ENCODE measurements at regions not wholly inside any gene's neighbourhood (a gene's known extent, or its start where the extent isn't known, plus 50 kb on each side); places are given as distances from the start of the nearest gene placed in this dataset.
"Not testable (repeated sequence)": the region's sequence is repeated elsewhere in the genome, so short reads cannot be mapped to it uniquely, and the experiment has no call there.

DNA sequence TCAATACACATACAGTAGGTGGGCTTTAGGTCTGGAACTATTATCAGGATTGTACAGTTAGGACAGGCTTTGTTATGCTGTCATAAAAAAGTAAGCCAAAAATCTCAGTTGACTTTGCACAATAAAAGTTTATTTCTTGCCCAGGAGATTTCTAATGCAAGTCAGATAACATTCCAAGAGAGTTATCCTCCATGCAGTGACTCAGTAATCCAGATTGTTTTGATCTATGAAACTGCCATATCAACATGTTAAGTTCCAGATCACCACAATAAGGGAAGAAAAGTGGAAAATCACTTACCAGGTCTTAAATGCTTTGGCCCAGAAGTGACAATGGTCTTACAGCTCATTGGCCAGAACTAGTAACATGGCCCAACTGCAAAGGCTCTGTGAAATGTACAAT is 636.2 kb upstream of the KLF12 start:
- no peak for DNase-seq

DNA sequence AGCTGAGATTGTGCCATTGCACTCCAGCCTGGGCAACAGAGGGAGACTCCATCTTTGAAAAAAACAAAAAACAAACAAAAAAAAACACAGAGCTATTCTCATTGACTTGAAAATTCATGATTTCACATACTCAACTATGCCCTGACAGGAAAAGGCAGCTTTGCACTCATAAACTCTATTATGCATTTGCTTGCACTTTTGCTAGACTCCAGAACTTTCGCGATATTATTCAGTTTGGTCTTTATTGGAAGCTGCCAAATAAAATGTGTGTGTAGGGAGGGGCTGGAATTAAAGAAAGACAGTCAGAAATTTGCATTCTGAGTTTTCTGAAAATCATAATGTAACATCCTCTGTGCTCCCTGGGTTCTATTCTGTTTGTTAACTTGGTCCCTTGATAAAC is 635.1 kb upstream of the KLF12 start:
- no peak for DNase-seq

DNA sequence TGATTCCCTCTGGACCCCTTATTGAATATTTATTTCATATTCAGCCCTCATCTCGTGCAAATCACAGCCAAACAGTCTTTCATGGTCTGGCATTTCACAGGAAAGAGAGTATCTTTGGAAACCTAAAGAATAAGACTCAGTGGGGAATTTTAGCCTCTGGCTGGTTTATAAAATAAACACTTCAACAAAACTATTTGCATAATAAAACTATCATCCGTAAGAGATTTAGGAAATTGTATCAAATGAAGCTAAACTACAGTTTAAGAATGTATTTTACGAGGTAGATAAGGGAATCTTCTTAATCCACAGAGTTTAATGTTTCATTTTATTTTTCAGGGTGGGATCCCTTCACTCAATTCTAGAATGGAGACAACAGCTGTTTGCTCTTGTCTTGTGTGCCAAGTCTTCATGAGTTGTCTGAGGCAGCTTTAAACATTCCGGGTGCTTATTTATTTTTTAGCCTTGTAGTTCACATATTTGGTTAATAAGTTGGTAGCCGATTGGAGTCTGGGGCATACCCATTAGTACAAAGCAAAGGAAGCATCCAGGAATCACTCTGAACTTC is 634.4 kb upstream of the KLF12 start:
- peak; percentile 16 for DNase-seq

DNA sequence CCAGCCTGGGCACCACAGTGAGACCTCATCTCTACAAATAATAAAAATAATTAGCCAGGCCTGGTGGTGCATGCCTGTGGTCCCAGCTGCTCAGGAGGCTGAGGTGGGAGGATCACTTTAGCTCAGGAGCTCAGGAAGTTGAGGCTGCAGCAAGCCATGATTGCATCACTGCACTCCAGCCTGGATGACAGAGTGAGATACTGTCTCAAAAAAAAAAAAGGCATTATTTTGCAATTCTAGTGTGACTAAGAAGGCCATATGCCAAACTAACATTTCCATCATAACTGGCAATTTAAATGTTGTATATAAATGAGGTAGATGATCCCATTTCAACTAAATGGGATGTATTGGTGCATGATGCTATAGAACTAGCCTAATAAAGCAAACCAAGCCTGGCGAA is 632.8 kb upstream of the KLF12 start:
- DNase-seq: no peak

DNA sequence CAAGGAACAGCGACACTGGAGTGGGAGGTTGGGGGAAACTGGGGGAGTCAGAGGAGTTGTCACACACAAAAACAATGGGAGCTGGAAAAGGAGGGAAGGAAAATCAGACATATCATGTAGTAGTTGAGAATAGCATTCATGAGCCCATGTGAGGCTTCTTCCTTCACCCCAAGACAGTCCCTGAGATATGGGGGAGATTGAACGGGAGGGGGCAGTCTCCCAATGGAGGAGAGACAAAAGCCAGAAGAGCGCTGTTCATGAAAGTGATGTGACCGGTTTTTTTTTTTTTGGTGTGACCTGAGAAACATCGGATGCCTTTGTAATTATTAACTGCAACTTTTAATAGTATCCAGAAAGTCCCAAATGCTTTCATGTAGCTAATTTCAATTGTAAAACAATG is 631.8 kb upstream of the KLF12 start:
- DNase-seq: no peak

DNA sequence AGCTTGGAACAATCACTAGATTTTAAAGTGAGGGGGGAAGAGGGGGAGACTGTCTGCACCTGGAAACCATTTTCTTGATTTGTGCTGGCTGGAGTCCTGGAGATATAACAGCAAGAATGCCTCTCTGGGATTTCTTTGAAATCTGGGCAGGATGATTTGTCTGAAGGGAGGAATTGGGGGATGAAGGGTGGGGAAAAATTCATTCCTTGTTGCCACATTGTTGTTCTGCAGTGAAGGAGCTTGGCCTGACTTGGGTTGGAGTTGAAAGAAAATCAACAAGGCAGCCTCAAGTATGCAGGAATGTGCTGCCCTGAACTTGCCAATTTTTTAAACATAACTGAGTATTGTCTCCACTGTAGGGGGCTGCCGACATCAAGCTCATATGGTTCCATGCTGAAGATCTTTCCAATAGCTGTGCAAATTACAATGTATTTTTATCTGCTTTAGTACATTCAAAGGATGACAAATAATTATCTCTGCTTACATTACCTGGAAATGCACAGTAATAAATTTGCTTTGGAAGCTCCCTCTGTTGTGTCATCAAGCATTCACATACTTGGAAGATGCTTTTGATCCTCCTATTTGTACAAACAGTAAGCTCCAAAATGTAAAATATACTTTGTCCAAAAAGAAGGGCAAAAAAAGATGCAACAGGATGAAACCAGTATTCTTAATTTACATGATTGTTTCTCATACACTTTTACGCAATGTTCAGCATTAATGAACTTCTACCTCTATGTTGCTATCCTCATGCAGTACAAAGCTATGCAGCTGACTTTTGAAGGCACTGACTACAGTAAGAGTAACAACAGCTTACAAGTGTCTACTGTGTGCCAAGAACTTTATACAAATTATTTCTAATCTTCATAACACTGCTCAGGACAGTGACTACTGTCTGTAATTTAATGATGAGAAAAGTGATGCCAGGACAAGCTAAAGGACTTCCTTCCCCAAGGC is 627.9 kb upstream of the KLF12 start:
- DNase-seq: no peak

DNA sequence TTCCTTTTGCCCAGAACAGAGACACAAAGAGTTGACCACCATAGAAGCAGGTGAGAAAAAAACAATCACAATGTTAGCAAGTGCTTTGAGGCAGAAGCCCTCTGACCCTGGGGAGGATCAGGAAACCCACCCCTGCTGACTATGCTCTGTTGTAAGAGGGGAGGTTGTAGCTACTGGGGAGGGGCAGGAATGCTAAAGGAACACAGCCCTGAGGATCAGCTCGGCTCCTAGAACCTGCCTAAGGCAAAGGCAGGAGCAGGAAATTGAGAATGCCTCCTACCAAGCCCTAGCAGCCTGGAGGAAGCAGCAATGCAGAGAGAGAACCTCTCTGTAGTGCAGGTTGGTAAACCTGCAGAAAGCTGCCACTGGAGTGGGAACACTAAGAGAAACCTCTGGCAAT is 624.0 kb upstream of the KLF12 start:
- DNase-seq: no peak

DNA sequence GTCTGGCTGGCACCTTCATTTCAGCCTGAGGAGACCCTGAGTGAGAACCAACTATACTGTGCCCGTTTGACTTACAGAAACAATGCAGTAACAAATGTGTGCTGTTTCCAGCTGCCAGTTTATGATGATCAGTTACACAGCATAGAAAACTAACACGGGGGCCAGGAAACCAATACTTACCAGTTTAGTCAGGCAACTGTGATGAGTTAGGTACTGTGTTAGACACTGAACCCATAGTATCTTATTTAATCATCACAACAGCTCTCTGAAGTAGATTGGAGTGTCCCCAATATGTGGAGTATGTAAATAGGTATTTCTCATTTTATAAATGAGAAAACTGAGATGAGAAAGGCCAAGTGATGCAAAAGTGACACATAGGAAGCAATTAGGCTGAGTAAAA is 620.9 kb upstream of the KLF12 start:
- DNase-seq: no peak

DNA sequence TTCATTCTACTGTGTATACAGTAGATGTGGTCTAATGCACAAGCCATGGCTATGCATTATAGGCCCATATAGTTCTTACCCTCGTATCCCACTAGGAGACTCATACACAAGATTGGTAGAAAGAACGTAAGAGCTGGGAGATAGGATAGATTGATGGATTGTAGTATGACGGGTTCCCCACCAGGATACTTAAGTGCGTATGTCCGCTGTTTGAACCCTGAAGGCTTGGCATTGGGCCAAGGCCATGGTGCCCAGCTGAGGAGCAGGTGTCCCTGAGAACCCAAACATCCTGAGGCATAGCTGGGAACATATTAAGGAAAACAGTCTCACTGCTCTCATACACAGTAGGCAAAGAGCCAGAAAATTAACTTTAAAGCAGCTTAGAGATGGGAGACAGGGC is 617.5 kb upstream of the KLF12 start:
- DNase-seq: no peak

DNA sequence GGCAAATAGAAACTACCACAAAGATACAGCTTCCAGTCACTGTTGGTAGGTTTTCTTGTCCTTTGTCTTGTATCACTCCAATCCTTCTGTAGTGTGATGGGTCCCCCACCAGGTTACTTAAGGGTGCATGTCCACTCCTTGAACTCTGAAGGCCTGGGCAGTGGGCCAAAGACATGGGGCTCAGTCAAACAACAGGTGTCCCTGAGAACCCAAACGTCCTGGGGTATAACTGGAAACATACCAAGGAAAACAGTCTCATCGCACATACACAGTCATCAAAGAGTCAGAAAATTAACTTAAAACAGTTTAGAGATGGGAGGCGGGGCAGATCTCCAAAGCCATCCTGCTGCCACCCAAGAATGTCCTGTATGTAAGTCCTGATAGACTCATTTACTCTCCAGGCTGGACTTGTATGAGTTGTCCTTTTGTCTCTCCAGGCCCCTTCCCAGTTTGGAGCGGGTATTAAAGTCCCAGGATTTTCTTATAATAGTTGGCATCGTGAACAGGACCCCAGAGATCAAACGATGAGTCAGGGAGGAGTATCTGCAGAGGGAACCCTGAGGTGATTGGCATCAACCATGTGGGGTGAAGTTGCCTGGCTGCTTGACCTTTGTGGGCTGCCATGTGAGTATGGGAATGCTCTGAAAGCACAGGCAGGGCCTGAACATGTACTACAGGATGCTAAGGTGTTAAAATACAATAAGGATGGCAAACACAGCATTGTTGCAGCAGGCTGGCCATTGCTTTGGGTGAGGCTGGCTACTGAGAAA is 613.2 kb upstream of the KLF12 start:
- no peak for DNase-seq

DNA sequence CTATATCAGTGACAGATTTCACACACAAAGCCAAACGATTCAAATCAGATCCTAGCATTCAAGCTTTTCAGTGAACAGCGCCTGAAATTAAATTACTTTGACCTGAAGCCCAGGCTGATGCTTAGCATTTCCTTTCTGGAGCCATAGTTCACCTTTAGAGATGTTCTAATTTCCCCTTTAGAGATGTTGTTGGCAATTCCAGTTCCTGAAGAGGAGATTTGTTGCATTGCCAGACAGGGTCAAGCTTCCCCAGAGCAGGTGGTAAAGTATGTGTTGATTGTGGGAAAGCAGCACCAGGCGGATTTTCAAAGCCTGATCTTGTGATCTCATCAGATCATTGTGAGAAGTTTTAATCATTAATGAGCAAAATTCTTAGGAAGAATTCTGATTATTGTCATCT is 609.8 kb upstream of the KLF12 start:
- no peak for DNase-seq

DNA sequence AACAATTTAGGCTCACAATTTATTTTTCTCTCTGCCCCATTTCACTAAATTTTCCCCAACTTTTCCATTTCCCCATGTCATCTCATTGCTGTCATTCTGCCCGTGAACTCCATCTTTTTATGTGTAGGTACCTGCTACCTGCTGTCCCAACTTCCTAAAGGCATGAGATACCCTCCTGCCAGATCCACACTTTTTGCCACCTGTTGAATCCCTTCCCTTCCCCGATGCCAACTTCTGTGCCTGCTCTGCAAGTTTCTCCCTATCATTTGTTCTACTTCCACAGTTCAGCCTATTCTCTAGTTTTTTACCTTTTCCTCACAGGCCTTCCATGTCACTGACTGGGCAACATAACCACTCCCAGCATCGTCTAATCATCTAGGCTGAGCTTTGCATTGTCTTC is 607.5 kb upstream of the KLF12 start:
- no peak for DNase-seq

DNA sequence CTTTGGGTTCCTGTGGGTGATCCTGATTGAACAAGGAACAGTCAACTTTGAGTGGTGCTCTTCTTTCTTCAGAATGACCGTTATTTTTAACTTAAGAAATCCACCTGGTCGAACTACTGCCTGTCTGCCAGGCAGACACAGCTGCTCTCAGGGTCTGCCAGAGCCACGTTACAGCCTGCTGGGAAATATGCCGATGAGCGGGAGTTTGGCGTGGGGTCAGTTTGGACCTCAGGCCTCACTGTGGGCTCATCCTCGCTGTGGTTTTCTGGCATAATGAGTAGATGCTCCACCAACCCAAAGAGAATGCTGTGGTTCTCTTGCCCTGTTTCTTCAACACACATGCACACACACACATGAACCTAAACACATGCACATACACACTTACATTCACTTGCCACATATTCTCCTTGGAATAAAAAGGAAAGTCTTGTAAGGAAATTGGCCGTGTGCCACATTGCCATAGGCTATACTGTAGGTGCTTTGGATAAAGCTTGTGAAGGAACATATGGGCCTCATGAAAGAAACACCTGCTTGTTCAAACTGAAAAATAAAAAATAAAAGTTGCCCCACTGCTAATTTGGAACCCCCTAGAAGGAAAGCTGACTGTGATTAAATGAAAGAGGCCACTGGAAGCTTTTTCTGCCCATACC is 598.7 kb upstream of the KLF12 start:
- DNase-seq: no peak

DNA sequence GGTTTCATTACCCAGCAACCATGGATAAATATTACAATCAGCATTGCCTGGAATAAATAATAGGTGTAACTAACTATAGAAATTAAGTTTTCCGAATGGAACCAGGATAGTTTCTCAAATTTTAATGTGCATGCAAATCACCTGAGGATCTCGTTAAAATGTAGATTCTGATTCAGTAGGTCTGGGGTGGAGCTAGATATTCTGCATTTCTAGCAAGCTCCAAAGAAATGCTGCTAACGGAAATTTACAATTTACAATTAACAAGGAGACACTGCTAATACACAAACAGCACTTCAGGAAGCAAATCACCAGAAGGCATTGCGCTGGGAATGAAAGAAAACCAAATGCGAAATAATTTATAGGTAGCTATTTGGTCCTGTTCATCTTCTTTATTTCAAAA is 597.5 kb upstream of the KLF12 start:
- no peak for DNase-seq

DNA sequence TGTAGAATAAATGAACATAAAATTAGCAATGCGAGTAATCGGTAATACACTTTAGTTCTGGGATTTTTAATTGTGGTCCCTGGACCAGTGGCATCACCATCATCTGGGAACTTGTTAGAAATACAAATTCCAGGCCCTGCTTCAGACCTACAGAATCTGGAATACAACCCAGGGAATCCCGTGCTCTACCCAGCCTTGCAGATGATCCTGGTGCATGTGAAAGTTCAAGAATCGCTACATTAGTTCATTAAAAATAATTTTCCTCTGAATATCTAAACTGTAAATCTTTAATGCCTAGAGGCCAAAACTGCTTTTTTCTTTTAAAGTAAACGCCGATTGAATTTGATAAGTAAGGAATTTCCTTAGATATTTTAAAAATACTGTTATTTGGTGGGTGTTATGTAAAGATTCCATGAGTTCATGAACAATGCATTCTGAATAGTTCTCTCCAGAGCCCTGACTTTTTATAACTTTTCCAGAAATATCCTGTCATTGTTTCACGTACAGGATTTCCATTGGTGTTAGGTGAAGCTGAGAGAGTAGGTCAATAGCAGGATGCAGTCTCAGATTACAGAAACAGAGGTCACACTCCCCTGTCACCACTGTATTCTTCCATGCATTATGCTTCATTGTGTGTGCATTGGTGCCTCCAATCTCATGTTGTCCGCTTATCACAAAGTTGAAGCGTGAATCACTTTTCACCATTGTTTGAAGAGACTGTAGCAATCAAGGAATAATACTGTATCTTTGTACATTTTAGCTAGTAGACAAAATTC is 596.5 kb upstream of the KLF12 start:
- DNase-seq: no peak

DNA sequence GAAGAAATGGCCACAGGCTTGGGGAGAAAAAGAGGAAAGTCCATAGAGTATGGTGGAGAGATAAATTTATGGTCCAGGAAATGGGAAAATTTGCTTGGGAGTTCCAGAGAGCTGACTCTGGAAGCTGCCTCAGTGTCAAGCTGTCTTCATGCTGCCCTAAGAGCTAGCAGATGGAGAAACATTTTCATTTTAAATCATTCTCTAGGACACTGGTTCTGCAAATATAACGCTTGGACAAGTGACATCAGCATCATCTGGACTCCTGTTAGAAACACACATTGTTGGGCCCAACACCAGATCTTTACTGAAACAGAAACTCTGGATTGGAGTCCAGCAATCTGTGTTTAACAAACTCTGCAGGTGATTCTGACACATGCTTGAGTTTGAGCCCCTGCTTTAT is 592.0 kb upstream of the KLF12 start:
- no peak for DNase-seq

DNA sequence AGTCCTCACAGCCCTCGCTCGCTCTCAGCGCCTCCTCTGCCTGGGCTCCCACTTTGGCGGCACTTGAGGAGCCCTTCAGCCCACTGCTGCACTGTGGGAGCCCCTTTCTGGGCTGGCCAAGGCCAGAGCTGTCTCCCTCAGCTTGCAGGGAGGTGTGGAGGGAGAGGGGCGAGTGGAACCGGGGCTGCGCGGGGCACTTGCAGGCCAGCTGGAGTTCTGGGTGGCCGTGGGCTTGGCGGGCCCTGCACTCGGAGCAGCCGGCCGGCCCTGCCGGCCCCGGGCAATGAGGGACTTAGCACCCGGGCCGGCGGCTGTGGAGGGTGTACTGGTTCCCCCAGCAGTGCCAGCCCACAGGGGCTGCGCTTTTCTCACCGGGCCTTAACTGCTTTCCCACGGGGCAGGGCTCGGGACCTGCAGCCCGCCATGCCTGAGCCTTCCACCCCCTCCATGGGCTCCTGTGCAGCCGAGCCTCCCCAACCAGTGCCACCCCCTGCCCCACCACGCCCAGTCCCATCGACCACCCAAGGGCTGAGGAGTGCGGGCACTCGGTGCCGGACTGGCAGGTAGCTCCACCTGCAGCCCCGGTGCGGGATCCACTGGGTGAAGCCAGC is 584.1 kb upstream of the KLF12 start:
- DNase-seq: not testable (repeated sequence)

DNA sequence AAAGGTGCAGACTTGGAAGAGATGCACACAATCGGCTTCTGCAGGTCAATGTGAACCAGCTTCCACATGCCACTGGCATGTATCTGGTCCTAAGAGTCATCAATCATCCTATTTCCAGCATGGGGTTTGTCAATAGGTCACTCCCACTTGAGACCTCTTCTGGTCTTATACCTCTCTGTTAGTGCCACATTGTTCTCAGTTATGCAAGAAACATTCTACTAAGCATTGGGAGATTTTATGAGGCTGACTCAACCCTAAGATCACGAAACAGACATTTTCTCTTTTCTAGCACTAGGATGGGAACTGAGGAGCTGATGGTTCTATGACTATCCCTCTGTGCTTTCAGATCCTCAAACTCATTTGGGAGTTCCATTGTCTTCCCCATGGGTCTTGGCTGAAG is 581.5 kb upstream of the KLF12 start:
- DNase-seq: no peak

DNA sequence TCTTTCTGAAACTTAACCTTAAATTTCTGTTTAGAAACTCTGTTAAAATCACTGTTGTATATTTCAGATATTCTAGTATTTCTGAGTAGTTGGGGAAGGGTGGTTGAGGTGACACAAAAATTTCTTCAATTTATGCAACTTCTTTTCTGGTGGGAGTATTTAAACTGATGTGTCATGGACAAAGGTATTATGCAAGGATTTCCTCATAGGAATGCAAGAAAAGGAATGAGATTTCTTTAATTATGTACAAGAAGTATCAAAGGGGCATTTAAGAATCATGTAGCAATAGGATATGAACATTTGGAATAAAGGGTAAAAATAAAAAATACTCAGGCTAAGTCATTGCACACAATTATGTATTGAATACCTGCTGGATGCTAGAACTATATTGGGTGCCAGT is 575.8 kb upstream of the KLF12 start:
- DNase-seq: no peak

DNA sequence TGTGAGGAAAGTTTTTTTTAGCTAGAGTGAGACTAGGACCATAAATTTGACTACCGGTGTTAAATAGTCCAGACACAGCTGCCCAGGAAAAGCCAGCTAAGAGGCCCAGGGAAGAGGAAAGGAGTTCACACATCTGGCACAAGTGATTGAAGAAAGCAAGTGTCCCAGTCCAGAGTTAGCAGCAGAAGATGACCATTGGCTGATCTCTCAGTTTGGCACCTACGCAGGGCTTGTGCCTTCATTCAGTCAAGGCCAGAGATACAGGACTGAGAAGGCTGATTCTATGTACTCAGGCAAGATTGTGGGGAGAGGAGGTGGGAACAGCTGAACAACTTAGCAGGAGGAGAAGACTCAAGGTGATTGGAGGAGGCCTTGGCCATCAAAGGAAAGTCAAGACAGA is 575.0 kb upstream of the KLF12 start:
- no peak for DNase-seq

DNA sequence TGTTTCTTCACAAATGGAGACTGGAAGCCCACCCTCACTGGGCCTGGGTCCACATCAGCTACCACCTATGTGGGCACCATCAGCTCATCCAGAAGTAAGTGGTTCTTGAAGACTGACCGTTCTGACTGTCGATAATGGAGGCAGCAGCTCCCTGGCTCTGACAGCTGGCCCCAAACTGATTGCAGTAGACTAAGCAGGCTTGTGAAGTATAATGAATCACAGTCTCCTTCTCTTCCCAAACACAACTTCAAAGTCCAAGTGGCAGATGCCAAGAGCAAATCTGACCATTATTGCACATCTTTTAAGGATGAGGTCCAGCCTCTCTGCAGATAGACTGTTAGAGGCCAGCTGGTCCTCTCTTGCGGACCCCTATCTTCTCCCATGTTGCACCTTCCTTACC is 574.4 kb upstream of the KLF12 start:
- DNase-seq: no peak

DNA sequence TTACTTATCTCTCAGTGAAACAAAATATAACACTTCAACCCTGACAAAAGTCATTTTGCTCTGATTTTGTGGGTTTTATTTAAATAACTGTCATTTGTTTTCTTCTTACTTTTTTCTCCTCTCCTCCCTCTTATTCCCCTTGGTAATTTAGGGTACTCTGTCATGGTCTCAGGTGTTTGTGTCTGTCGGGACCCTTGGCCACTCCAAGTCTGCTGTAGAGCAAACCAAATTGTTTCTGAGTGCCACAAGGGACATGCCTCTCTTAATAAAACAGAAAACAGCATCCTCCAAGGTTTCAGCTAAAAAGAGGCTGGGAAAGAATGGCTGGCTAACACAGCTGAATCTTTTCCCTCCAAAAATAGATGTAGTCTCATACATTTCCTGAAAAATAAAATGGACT is 573.1 kb upstream of the KLF12 start:
- no peak for DNase-seq

Measured in NCI-H1694 (cell line).